Fibroblast of pulmonary artery (primary cell): ENCODE measurements at regions not wholly inside any gene's neighbourhood (a gene's known extent, or its start where the extent isn't known, plus 50 kb on each side); places are given as distances from the start of the nearest gene placed in this dataset.

Experiments used
- DNase-seq: peaks from one replicate; pipeline ENCODE4 v3.0.0-alpha.2; 2010; ENCODE audit warnings: low read depth
- H3K4me3 ChIP-seq: replicated peaks from 2 replicates; pipeline ENCODE4 v1.5.1; 2011; ENCODE audit warnings: low read depth, mild to moderate bottlenecking, control low read depth, low read length, moderate library complexity
- TF ChIP-seq, protein P1 (sequence below): IDR thresholded peaks from 2 replicates; pipeline ENCODE4 v1.5.1; 2011; ENCODE audit warnings: mild to moderate bottlenecking, control low read depth, low read length, inconsistent platforms; ENCODE audit errors: missing control alignments

DNA sequence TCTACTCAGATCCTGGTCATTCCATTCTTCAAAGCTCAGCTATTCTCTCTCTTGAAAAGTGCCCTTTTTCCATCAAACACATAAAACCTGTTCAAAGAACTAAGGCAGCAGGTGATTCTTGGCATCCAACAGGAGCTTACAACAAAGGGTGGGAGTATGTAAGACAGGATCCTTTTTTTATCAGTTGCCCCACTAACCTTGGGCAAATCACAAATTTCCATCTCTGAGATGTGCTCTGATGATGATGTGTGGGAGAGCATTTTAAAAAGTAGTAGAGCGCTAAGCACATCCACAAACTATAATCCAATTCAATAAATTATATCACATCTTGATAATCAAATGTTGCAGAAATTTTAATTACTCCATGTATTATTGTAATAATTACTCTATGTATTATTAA lies 53.7 kb upstream of the FDX1 start:
- H3K4me3 ChIP-seq, result no peak overlapping the region
- DNase-seq, result no peak
- TF ChIP-seq, protein P1, sequence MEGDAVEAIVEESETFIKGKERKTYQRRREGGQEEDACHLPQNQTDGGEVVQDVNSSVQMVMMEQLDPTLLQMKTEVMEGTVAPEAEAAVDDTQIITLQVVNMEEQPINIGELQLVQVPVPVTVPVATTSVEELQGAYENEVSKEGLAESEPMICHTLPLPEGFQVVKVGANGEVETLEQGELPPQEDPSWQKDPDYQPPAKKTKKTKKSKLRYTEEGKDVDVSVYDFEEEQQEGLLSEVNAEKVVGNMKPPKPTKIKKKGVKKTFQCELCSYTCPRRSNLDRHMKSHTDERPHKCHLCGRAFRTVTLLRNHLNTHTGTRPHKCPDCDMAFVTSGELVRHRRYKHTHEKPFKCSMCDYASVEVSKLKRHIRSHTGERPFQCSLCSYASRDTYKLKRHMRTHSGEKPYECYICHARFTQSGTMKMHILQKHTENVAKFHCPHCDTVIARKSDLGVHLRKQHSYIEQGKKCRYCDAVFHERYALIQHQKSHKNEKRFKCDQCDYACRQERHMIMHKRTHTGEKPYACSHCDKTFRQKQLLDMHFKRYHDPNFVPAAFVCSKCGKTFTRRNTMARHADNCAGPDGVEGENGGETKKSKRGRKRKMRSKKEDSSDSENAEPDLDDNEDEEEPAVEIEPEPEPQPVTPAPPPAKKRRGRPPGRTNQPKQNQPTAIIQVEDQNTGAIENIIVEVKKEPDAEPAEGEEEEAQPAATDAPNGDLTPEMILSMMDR, result no peak

DNA sequence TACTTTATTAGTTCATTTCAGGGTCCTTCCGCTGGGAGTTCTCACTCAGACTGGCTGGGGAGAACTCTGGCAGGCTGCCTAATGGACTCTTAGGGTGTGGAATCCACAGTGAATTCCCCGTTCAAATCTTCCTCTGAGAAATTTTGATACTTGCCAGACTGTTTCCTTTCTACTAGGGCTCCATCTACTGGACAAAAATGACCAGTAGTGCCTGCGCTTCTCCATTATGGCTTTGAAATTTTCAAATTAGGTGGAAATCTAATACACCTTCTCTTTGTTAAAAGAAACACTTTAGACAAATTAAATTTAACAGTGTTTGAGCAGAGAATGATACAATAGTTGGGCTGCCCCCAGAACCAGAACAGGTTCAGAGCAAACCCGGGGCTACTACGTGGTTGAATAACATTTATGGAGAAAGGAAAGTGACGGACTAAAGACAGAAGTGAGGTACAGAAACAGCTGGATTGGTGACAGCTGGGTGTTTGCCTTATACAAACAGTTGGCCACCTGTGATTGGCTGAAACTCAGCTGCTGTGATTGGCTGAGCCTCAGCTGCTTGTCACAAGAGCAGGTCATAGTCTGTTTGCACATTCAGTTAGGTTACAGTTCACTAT lies 52.9 kb upstream of the FDX1 start:
- peak; percentile 90 for DNase-seq
- peak overlapping the region; percentile 20 for H3K4me3 ChIP-seq
- TF ChIP-seq, protein P1, result peak; percentile 83

DNA sequence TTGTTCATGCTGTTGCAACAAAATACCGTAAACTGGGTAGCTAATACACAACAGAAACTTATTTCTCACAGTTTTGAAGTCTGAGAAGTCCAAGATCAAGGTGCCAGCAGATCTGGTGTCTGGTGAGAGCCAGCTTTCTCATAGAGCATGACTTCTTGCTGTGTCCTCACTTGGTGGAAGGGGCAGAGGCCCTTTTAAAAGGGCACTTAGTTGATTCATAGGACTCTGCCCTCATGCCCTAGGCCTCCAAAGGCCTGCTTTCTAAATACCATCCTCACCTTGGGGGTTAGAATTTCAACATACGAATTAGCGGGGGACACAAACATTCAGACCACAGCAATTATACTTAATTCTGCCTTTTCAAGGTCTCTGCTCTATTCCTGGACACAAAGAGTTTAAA lies 52.3 kb upstream of the FDX1 start:
- no peak for DNase-seq
- H3K4me3 ChIP-seq, result no peak overlapping the region
- TF ChIP-seq, protein P1, result no peak

DNA sequence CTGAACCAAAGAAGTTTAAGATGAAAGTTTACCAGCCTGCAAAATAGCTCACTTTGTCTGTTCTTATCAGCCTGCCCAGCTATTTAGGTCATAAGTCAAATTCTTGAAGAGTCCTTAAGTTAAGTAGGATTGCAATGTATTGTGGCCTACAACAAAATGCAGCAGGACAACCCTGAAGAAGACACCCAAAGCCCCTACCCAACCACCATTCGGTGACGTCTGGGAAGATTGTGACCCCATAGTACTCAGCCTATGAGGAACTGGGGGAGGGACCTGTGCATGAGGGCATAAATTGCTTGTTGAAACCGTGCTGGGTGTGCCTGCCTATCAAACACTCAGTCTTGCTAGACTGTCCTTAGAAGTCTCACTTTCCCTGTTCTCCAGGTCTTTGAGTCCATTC lies 50.5 kb upstream of the FDX1 start:
- no peak for DNase-seq
- H3K4me3 ChIP-seq, result no peak overlapping the region
- TF ChIP-seq, protein P1, result no peak

DNA sequence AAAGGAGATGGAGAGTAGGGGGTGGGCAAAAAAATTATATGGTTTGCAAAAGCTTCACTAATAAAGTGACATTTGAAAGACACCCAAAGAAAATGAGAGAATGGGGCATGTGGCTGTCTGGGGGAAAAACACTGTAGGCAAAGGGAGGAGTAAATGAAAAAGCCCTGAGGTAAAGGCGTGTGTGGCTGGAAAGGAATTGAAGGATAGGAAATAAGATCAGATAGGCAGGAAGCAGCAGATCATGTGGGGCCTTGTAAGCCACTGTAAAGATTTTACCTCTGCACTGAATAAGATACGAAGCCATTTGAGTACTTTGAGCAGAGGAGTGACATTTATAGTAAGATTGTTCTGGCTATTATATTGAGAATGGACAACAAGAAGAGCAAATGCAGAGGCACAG lies 49.8 kb upstream of the FDX1 start:
- DNase-seq, result no peak
- TF ChIP-seq, protein P1, result no peak

More for the DNA sequence above, 49.8 kb upstream of the FDX1 start:
- H3K4me3 ChIP-seq, result no peak overlapping the region
